Common myeloid progenitor, CD34-positive (primary cell): ENCODE measurements at regions not wholly inside any gene's neighbourhood (a gene's known extent, or its start where the extent isn't known, plus 50 kb on each side); places are given as distances from the start of the nearest gene placed in this dataset.

ENCODE experiments used
- CTCF ChIA-PET: fragments of 350-600 bp; sonication (Branson Sonifier 250); formaldehyde crosslinking; loops from one replicate; lab custom pipeline; 2021; ENCODE audit warnings: antibody characterized with exemption; lab: Charles Lee
- POLR2A ChIA-PET: fragments of 350-600 bp; sonication (Branson Sonifier 250); formaldehyde crosslinking; loops from one replicate; lab custom pipeline; 2021; ENCODE audit warnings: antibody characterized with exemption; lab: Charles Lee
- DNase-seq, 3 donors: peaks; one replicate each; pipeline versions ENCODE4 v3.0.0 to v3.0.0-alpha.2; 2013
- H3K27ac ChIP-seq, 2 experiments: 1 replicate in 1 of 2; 2 replicates in 1 of 2; pipeline ENCODE4 v1.7.0; 2013; ENCODE audit warnings: inconsistent platforms in 2 of 2, low read length in 2 of 2, mild to moderate bottlenecking in 2 of 2, low read depth in 1 of 2, moderate library complexity in 1 of 2; ENCODE audit not compliant: severe bottlenecking in 2 of 2, insufficient read depth in 1 of 2, poor library complexity in 1 of 2
- H3K27me3 ChIP-seq, 5 experiments: replicated peaks in 2 of 5; 1 replicate in 3 of 5; 2 replicates in 2 of 5; pipeline versions ENCODE4 v1.6.1 to v1.7.0; 2013; ENCODE audit warnings: low read length in 4 of 5, mild to moderate bottlenecking in 2 of 5, moderate library complexity in 2 of 5, inconsistent platforms in 1 of 5; ENCODE audit not compliant: insufficient read depth in 5 of 5, control insufficient read depth in 4 of 5
- H3K36me3 ChIP-seq, 4 experiments: 1 replicate in 2 of 4; 2 replicates in 2 of 4; pipeline versions ENCODE4 v1.6.1 to v1.7.0; 2013; ENCODE audit warnings: low read length in 3 of 4, control low read depth in 1 of 4, mild to moderate bottlenecking in 1 of 4; ENCODE audit not compliant: control insufficient read depth in 4 of 4, insufficient read depth in 4 of 4
- H3K4me1 ChIP-seq, 4 experiments: 1 replicate in 3 of 4; 2 replicates in 1 of 4; pipeline versions ENCODE4 v1.6.1 to v1.7.1; 2013; ENCODE audit warnings: low read length in 3 of 4, mild to moderate bottlenecking in 3 of 4, control low read depth in 1 of 4, inconsistent platforms in 1 of 4, moderate library complexity in 1 of 4; ENCODE audit not compliant: control insufficient read depth in 4 of 4, insufficient read depth in 4 of 4; ENCODE audit errors: control extremely low read depth in 1 of 4
- H3K4me3 ChIP-seq, 7 experiments: 1 replicate in 4 of 7; 2 replicates in 3 of 7; pipeline versions ENCODE4 v1.5.1 to v1.7.0; 2013; ENCODE audit warnings: mild to moderate bottlenecking in 7 of 7, low read length in 6 of 7, moderate library complexity in 6 of 7, inconsistent platforms in 2 of 7, low read depth in 2 of 7, control low read depth in 1 of 7; ENCODE audit not compliant: insufficient read depth in 4 of 7, control insufficient read depth in 1 of 7; ENCODE audit errors: extremely low read depth in 1 of 7
- H3K9me3 ChIP-seq, 5 experiments: 1 replicate in 4 of 5; 2 replicates in 1 of 5; pipeline versions ENCODE4 v1.6.1 to v1.7.1; 2013; ENCODE audit warnings: low read length in 4 of 5, mild to moderate bottlenecking in 2 of 5, inconsistent platforms in 1 of 5, low read depth in 1 of 5, moderate library complexity in 1 of 5; ENCODE audit not compliant: control insufficient read depth in 4 of 5, insufficient read depth in 2 of 5; ENCODE audit errors: control extremely low read depth in 1 of 5
- WGBS: methylation state at CpG from one replicate; pipeline ENCODE4 v1.1.5; 2013; ENCODE audit not compliant: insufficient coverage; 5-methylcytosine and 5-hydroxymethylcytosine counted together

DNA sequence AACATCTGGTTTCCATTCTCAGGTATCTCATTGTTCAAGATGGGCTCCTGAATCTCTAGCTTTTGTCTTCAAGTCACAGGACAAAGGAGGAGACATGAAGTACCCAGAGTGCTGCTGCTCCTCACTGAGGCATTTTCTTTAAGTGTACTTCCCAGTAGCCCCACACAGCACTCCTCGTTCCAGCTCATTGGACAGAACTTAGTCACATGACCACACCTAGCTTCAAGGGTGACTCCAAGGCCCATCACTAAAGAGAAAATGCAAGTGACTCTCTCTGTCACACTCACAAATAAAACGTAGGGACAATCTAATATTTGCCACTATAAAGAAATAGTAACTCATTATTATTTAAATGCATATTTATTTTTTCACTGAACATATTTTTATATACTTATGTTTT, 58.3 kb upstream of the NEUROD6 start:
- no peak for DNase-seq
- Histone ChIP-seq H3K36me3 (no peaks in the 10 kb centered on the region), H3K27me3 (peaks cover 0 to 2% (median 0%) of the 10 kb centered on the region in 5 experiments), H3K27ac (no peak overlapping the region), H3K9me3 (no peaks in the 10 kb centered on the region), H3K4me3 (no peak overlapping the region), H3K4me1 (no peaks in the 10 kb centered on the region)
- ChIA-PET CTCF (interaction anchor here (1.1 to 1.6 kb wide), 3 partner anchors 19 to 49 kb away, joined by 3 to 4 read pairs (median 3); no protein-coding TSS in a partner anchor), POLR2A (no interaction called here)
- 100% methylated on average over 1 of the region's 2 CpGs for WGBS

DNA sequence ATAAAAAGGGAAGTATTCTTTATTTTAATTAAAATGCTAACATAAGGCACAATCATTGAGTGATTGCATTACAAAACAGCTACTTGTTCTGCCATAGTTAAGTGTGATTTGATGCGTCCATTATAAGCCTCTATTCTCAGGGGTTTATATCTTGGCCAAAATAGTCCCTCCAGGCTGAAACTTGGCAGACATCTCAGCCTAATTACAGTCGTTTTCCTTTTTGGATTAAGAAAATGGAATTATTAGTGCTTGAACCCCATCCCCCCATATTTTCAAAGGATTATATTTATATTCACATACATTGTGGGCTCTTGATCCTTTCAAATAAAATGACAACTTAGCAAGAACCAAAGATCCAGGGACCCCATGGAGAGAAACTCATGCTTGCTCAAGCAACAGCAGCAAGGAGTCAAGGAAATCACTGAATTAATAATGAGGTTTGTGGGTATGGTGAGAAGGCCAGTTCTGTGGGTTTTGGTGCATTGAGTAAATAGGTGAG, 66.7 kb upstream of the NEUROD6 start:
- WGBS: no CpG with 5 or more reads among the region's 2 CpGs
- Histone ChIP-seq H3K36me3 (no peaks in the 10 kb centered on the region), H3K27me3 (peaks cover 0 to 2% (median 0%) of the 10 kb centered on the region in 5 experiments), H3K9me3 (no peaks in the 10 kb centered on the region), H3K4me1 (peaks cover 0 to 6% (median 0%) of the 10 kb centered on the region in 4 experiments), H3K27ac (no peak overlapping the region), H3K4me3 (no peak overlapping the region)
- POLR2A ChIA-PET: no interaction called here
- no peak for DNase-seq
- CTCF ChIA-PET: no interaction called here

DNA sequence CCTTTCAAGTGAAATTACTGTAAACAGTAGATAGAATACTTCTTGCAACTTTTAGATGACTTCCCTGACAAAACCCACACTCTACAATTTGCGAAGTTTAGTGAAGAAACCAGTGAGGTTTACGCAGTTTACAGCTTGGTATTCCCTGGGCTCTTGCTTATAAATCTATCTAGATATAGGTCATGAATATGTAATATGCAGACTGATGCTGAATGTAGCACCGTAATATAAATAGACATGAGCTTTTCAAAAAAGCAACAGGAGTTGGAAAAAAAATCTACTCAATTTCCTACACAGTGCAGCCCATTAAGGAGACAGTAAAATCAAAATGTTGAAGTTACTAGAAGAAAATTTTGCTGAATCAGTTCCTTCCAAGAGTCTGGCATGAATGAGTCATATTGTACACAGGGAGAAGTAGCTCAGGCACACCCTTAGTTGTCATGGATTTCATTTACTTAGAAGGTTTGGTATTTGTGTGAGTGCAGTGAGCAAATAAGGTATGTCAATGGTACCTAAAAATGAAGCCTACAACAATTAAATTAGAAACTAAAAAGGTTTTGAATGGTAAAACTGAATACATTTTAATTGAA, 67.7 kb upstream of the NEUROD6 start:
- H3K27ac ChIP-seq: no peak overlapping the region
- POLR2A ChIA-PET: no interaction called here
- peaks cover 0 to 6% (median 0%) of the 10 kb centered on the region in 4 experiments for H3K4me1 ChIP-seq

DNA sequence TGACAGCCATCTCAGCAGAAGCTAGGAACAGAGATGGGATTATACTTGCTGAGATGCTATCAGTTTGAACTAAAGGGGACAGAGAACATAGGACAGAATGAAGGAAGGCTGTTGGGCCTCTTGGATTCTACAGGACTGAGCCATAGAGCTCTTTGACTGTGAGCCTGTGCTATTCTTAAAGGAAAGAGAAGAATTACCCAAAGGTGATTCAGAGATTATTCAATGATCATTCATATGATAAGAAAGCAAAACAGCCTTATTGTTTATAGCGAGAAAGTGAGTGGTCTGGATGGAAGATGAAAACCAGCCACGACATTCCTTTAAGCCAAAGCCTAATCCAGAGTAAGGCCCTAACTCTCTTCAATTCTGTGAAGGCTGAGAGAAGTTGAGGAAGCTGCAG, 69.7 kb upstream of the NEUROD6 start:
- H3K4me3 ChIP-seq: no peak overlapping the region
- no peaks in the 10 kb centered on the region for H3K9me3 ChIP-seq
- WGBS: no CpG with 5 or more reads among the region's 2 CpGs
- peaks cover 0 to 6% (median 0%) of the 10 kb centered on the region in 4 experiments for H3K4me1 ChIP-seq
- ChIA-PET POLR2A (no interaction called here), CTCF (no interaction called here)
- H3K36me3 ChIP-seq: no peaks in the 10 kb centered on the region
- H3K27me3 ChIP-seq: peaks cover 0 to 2% (median 0%) of the 10 kb centered on the region in 5 experiments
- DNase-seq: no peak
- H3K27ac ChIP-seq: no peak overlapping the region

More for the DNA sequence above, 67.7 kb upstream of the NEUROD6 start:
- CTCF ChIA-PET: no interaction called here
- Histone ChIP-seq H3K36me3 (no peaks in the 10 kb centered on the region), H3K4me3 (no peak overlapping the region), H3K9me3 (no peaks in the 10 kb centered on the region), H3K27me3 (peaks cover 0 to 2% (median 0%) of the 10 kb centered on the region in 5 experiments)
- peak; percentile 25 to 79 (median 71) for DNase-seq
- WGBS: no CpG with 5 or more reads among the region's 3 CpGs

DNA sequence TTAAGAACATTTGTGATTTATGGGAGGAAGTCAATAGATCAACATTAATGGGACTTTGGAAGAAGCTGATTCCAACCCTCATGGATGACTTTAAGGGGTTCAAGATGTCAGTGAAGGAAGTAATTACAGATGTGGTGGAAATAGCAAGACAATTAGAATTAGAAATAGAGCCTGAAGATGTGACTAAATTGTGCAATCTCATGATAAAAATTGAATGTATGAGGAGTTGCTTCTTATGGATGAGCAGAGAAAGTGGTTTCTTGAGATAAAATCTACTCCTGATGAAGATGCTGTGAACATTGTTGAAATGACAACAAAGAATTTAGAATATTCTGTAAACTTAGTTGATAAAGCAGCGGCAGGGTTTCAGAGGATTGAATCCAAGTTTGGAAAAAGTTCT, 70.9 kb upstream of the NEUROD6 start:
- H3K36me3 ChIP-seq: no peaks in the 10 kb centered on the region
- peaks cover 0 to 6% (median 0%) of the 10 kb centered on the region in 4 experiments for H3K4me1 ChIP-seq
- POLR2A ChIA-PET: no interaction called here
- no peak overlapping the region for H3K4me3 ChIP-seq
- peaks cover 0 to 2% (median 0%) of the 10 kb centered on the region in 5 experiments for H3K27me3 ChIP-seq
- H3K27ac ChIP-seq: no peak overlapping the region
- DNase-seq: no peak
- H3K9me3 ChIP-seq: no peaks in the 10 kb centered on the region
- WGBS: no CpG with 5 or more reads among the region's 1 CpG
- CTCF ChIA-PET: no interaction called here

DNA sequence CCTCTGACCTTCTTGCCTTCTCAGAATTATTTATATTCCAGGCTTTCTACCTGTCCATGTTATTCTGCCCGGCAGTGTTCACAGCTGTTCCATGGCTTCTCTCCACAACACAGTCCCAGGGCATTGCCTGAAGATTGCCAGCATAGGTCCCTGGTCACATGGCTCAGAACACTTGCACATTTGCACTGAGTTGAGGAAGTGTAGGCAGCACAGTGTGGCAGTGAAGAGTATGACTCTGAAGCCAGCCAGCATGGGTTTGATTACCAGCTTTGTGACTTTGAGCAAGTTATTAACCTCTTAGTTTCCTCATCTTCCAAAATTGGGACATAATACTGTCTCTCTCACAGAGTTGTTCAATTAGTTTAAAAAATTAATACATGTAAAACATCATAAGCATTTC, 73.2 kb upstream of the NEUROD6 start:
- no peak overlapping the region for H3K27ac ChIP-seq
- CTCF ChIA-PET: interaction anchor here (1.2 kb wide), 1 partner anchor 30 kb away, joined by 4 read pairs; no protein-coding TSS in a partner anchor
- no peak overlapping the region for H3K4me3 ChIP-seq
- peaks cover 0 to 2% (median 0%) of the 10 kb centered on the region in 5 experiments for H3K27me3 ChIP-seq
- POLR2A ChIA-PET: no interaction called here
- no peaks in the 10 kb centered on the region for H3K9me3 ChIP-seq
- no peaks in the 10 kb centered on the region for H3K4me1 ChIP-seq
- DNase-seq: no peak
- 83% methylated on average over 1 of the region's 1 CpG for WGBS
- H3K36me3 ChIP-seq: no peaks in the 10 kb centered on the region

DNA sequence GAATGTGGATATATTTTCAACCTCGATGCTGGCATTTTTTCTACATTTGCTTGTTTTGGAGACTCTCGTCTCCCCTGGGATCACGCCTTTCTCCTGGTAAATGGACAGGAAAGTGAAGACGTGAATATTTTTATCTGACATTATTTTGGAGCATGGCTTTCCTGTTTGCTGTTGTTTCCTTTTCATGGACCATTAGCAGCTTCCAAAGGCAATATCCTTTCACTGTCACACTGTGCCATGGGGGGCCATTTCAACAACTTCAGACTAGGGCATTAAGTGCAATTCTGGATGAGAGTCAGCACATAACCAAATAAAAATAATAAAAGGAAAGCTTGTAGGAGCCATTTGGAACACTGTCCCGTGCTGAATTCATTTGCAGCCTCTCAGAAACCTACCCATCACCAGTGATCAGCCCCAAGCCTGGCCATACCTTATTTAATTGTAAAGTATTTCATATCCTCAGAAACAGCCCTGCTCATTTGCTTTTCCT, 75.9 kb upstream of the NEUROD6 start:
- 97% methylated on average over 4 of the region's 5 CpGs for WGBS
- H3K27me3 ChIP-seq: peaks cover 0 to 3% (median 0%) of the 10 kb centered on the region in 5 experiments
- ChIA-PET POLR2A (no interaction called here), CTCF (interaction anchor here (1.2 kb wide), 1 partner anchor 27 kb away, joined by 3 read pairs; no protein-coding TSS in a partner anchor)
- no peaks in the 10 kb centered on the region for H3K36me3 ChIP-seq
- H3K4me3 ChIP-seq: no peak overlapping the region
- no peaks in the 10 kb centered on the region for H3K9me3 ChIP-seq
- no peak overlapping the region for H3K27ac ChIP-seq
- no peaks in the 10 kb centered on the region for H3K4me1 ChIP-seq
- no peak for DNase-seq
